Ovary (tissue), 7 donors: ENCODE measurements at regions not wholly inside any gene's neighbourhood (a gene's known extent, or its start where the extent isn't known, plus 50 kb on each side); places are given as distances from the start of the nearest gene placed in this dataset.

Experiments used
- DNase-seq, 5 donors: peaks; one replicate each; pipeline ENCODE4 v3.0.0-alpha.2; 2019 to 2020
- H3K27ac ChIP-seq, 2 donors: fragments of 200-600 bp; one replicate each; pipeline versions ENCODE4 v1.5.1 to v1.8.0; 2019 to 2022
- H3K27me3 ChIP-seq: fragments of 200-600 bp; one replicate; pipeline ENCODE4 v1.8.0; 2022
- H3K36me3 ChIP-seq: fragments of 200-600 bp; sonication (generic); one replicate; pipeline ENCODE4 v1.5.1; 2019
- H3K4me1 ChIP-seq: one replicate; pipeline ENCODE4 v1.8.1; 2013; ENCODE audit warnings: mild to moderate bottlenecking, moderate library complexity; ENCODE audit not compliant: insufficient read depth
- H3K4me3 ChIP-seq: fragments of 200-600 bp; sonication (generic); one replicate; pipeline ENCODE4 v1.5.1; 2017
- H3K9me3 ChIP-seq, 2 donors: fragments of 200-600 bp in 1 of 2; sonication (generic) in 1 of 2; one replicate each; pipeline versions ENCODE4 v1.5.1 to v1.8.1; 2013 to 2019; ENCODE audit warnings: mild to moderate bottlenecking in 1 of 2, moderate library complexity in 1 of 2
- EP300 ChIP-seq: sonication (generic); formaldehyde crosslinking; IDR thresholded peaks from one replicate; pipeline ENCODE4 v1.6.1; 2017; ENCODE audit warnings: antibody characterized with exemption
- POLR2A ChIP-seq: fragments of 450-650 bp; IDR thresholded peaks from one replicate; pipeline ENCODE4 v1.6.1; 2017; ENCODE audit warnings: antibody characterized with exemption, mild to moderate bottlenecking, moderate library complexity
- WGBS, 3 donors: extraction: QIAGEN DNeasy Blood & Tissue Kit in 1 of 3; methylation state at CpG; one replicate each; pipeline versions ENCODE4 v1.1.5 to v1.1.7; 2013 to 2017; 5-methylcytosine and 5-hydroxymethylcytosine counted together
- intact Hi-C, 4 donors: fragments of 100-400 bp; cut with DNase I; formaldehyde crosslinking; loops; one replicate each; pipeline versions ENCODE4 v1.11.0 to v1.15.1; 2022 to 2023
- TF ChIP-seq, protein P1 (sequence below), 3 donors: fragments of 450-650 bp in 2 of 3; fragments of 200-600 bp in 1 of 3; IDR thresholded peaks; one replicate each; pipeline versions ENCODE4 v1.5.1 to v1.8.0; 2016 to 2022; ENCODE audit warnings: antibody characterized with exemption in 3 of 3, mild to moderate bottlenecking in 1 of 3
- donor health status: DM: no; HTN: no; CAD: no; lungs with moderate emphysema.
- donor health status: DM: no; HTN: no; CAD: no.
- donor health status: Bipolar disorder and iron deficiency.
- donor health status: DM: no; HTN: no; CAD: no.
- donor health status: DM: yes; HTN: yes; CAD: no.

DNA sequence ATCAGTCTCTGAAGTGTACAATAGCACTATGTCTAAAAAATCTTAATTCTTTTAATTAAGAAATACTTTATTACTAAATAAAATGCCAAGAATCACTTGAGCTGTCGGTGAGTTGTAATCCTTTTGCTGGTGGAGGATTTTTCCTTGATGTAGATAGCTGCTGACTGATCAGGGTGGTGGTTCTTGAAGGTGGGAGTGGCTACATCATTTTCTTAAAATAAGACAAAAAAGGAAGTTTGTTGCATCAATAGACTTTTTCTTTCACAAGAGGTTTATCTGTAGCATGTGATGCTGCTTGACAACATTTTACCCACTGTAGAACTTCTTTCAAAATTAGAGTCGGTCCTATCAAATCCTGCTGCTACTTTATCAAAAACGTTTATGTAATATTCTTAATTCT lies 68.8 kb upstream of the ZC4H2 start:
- Histone ChIP-seq H3K9me3 (peaks cover 0 to 3% of the 10 kb centered on the region in 2 donors), H3K27ac (no peak overlapping the region), H3K36me3 (no peaks in the 10 kb centered on the region), H3K4me3 (no peak overlapping the region), H3K27me3 (no peaks in the 10 kb centered on the region), H3K4me1 (no peaks in the 10 kb centered on the region)
- WGBS, 3 donors: 68 to 75% (median 71%) methylated on average over 3 of the region's 3 CpGs
- no peak for DNase-seq
- TF ChIP-seq POLR2A (no peak), EP300 (no peak)
- TF ChIP-seq, protein P1, sequence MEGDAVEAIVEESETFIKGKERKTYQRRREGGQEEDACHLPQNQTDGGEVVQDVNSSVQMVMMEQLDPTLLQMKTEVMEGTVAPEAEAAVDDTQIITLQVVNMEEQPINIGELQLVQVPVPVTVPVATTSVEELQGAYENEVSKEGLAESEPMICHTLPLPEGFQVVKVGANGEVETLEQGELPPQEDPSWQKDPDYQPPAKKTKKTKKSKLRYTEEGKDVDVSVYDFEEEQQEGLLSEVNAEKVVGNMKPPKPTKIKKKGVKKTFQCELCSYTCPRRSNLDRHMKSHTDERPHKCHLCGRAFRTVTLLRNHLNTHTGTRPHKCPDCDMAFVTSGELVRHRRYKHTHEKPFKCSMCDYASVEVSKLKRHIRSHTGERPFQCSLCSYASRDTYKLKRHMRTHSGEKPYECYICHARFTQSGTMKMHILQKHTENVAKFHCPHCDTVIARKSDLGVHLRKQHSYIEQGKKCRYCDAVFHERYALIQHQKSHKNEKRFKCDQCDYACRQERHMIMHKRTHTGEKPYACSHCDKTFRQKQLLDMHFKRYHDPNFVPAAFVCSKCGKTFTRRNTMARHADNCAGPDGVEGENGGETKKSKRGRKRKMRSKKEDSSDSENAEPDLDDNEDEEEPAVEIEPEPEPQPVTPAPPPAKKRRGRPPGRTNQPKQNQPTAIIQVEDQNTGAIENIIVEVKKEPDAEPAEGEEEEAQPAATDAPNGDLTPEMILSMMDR (IDR thresholded peaks at IDR 0.05): no peak
- intact Hi-C loops: no loop called here

DNA sequence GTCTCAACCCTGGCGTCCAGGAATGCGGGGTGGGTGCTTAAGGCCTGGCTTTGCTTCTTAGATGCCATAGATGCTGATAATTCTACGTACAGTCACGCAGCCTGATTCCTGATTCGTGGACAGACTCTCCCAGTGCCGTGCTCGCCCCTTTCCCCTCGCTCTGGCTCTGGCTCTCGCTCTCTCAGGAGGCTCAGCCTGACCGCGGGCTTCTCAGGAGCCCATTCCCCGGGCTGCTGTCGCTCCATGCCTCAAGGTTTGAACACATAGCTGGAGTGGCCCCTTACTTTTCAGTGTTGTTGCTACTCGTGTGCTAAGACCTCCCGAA lies 59.2 kb upstream of the ZC4H2 start:
- TF ChIP-seq, protein P1 (IDR thresholded peaks at IDR 0.05): no peak
- no peak for TF ChIP-seq EP300
- no peak for TF ChIP-seq POLR2A
- no peaks in the 10 kb centered on the region for H3K9me3 ChIP-seq
- no peaks in the 10 kb centered on the region for H3K36me3 ChIP-seq
- H3K27me3 ChIP-seq: no peaks in the 10 kb centered on the region
- WGBS, 3 donors: 27 to 41% (median 33%) methylated on average over 15 of the region's 15 CpGs
- H3K4me3 ChIP-seq: peak overlapping the region; percentile 61
- peak; percentile 26 to 42 (median 29) for DNase-seq
- H3K27ac ChIP-seq: peak overlapping the region; percentile 58 to 83
- no peaks in the 10 kb centered on the region for H3K4me1 ChIP-seq
- intact Hi-C loops: no loop called here

DNA sequence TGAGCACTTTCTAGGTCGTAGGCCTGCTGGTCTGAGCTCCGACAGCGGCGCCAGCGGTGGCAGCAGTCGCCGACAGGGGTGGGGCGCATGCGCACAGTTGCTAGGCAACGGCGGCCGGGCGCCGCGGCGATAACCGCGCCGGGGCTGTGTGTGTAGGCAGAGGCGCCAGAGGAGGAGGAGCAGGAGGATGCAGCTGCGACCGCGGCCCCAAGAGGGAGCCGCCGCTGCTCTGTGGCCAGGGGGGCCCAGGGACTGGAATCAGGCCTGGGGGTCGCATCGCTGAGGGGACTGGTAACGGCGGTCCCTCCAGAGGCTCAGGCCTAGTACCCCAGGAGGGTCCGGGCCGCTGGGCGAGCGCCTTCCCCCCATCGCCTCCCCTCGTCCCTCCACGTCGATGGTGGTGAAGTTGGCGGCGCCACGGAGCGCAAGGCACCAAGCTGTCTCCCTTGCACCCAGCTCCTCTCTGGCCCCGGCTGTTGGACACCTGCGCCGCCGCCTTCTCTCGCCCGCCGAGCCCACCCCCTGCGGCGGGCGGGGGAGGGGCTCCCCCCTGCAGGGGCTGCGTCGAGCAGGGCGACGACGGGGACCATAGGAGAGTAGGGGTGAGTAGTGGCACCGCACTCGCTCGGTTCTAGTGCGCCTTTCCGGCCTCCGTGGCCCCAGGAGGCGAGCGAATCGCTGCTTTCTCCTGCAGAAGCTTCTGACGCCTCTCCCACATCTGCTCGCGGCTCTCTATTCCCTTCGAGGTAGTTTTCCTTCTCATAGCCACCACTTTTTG lies 58.6 kb upstream of the ZC4H2 start, which contains the start of gene ZC3H12B:
Gene ZC3H12B, plus strand, starts transcription at position 159 of the 778 bp plus-strand sequence.
- TF ChIP-seq EP300: no peak
- TF ChIP-seq, protein P1 (IDR thresholded peaks at IDR 0.05): peak; percentile 29 to 50 (median 50)
- no peaks in the 10 kb centered on the region for H3K27me3 ChIP-seq
- DNase-seq: peak; percentile 78 to 87 (median 84)
- no peaks in the 10 kb centered on the region for H3K4me1 ChIP-seq
- peak within 1 kb of the TSS; percentile 58 to 83 for H3K27ac ChIP-seq
- 25 to 43% (median 33%) methylated on average over 60 to 69 of the region's 69 CpGs for WGBS, 3 donors
- intact Hi-C loops: no loop called here
- no peaks in the 10 kb centered on the region for H3K9me3 ChIP-seq
- peak within 1 kb of the TSS; percentile 61 for H3K4me3 ChIP-seq
- H3K36me3 ChIP-seq: no peaks in the 10 kb centered on the region

DNA sequence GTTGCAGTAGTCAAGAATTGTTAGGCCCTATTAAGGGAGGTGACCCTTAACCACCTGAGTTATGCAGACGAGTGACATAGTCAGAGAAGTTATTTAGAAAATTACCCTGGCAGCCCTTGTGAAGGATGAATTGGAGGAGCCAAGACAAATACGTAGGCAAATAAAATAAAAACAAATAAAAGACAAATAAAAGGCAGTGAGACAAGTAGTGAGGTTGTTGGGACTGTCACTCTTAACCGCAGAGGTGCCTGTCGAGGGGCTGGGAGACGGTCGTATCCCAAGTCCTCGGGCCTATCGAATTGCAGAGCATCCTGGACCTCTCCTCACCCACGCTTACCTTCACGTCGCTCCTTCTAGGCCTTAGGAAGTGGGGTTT lies 58.0 kb upstream of the ZC4H2 start:
- Histone ChIP-seq H3K27me3 (no peaks in the 10 kb centered on the region), H3K9me3 (no peaks in the 10 kb centered on the region), H3K4me3 (peak overlapping the region; percentile 61), H3K4me1 (no peaks in the 10 kb centered on the region), H3K36me3 (no peaks in the 10 kb centered on the region), H3K27ac (peak overlapping the region in 1 of 2 donors; percentile 83)
- WGBS, 3 donors: 36 to 41% (median 37%) methylated on average over 11 of the region's 11 CpGs
- no peak for DNase-seq
- intact Hi-C loops: no loop called here
- TF ChIP-seq POLR2A (no peak), EP300 (no peak)
- TF ChIP-seq, protein P1 (IDR thresholded peaks at IDR 0.05): no peak
